ENCODE measurements at regions not wholly inside any gene's neighbourhood (a gene's known extent, or its start where the extent isn't known, plus 50 kb on each side); places are given as distances from the start of the nearest gene placed in this dataset.

GRCh38 chr1:95604771-95605170 is 370.8 kb downstream of the RWDD3 start:
- ATAC-seq (no peak), DNase-seq (no peak)
- Mint-ChIP-seq H3K27me3 (no peaks in the 10 kb centered on the region), H3K4me3 (no peak overlapping the region), H3K4me1 (ENCODE audit: low read depth) (no peaks in the 10 kb centered on the region), H3K27ac (no peak overlapping the region), H3K36me3 (ENCODE audit: low read depth) (no peaks in the 10 kb centered on the region), H3K9me3 (peaks cover 10% of the 10 kb centered on the region)
- intact Hi-C loops (cut with micrococcal nuclease), result no loop called here
- POLR2A ChIA-PET, result no interaction called here
- TF ChIP-seq CTCF (IDR thresholded peaks at IDR 0.05), result no peak
- CTCF ChIA-PET, result interaction anchor here (0.6 kb wide), 1 partner anchor 1417 kb away, joined by 3 read pairs; no protein-coding TSS in a partner anchor

GRCh38 chr1:95614197-95614596 is 380.2 kb downstream of the RWDD3 start:
- DNase-seq (no peak), ATAC-seq (no peak)
- Mint-ChIP-seq H3K27me3 (no peaks in the 10 kb centered on the region), H3K9me3 (no peaks in the 10 kb centered on the region), H3K36me3 (ENCODE audit: low read depth) (no peaks in the 10 kb centered on the region), H3K4me3 (no peak overlapping the region), H3K4me1 (ENCODE audit: low read depth) (no peaks in the 10 kb centered on the region), H3K27ac (no peak overlapping the region)
- CTCF ChIA-PET, result no interaction called here
- intact Hi-C loops (cut with micrococcal nuclease), result no loop called here
- TF ChIP-seq CTCF (IDR thresholded peaks at IDR 0.05), result no peak
- POLR2A ChIA-PET, result no interaction called here

GRCh38 chr1:95615421-95615820 is 381.4 kb downstream of the RWDD3 start:
- ChIA-PET CTCF (no interaction called here), POLR2A (no interaction called here)
- ATAC-seq (no peak), DNase-seq (no peak)
- no peaks in the 10 kb centered on the region for H3K36me3 Mint-ChIP-seq (ENCODE audit: low read depth)
- no peaks in the 10 kb centered on the region for H3K27me3 Mint-ChIP-seq
- TF ChIP-seq CTCF (IDR thresholded peaks at IDR 0.05), result no peak
- no peak overlapping the region for H3K4me3 Mint-ChIP-seq
- intact Hi-C loops (cut with micrococcal nuclease), result no loop called here
- no peaks in the 10 kb centered on the region for H3K9me3 Mint-ChIP-seq
- H3K4me1 Mint-ChIP-seq (ENCODE audit: low read depth), result no peaks in the 10 kb centered on the region
- H3K27ac Mint-ChIP-seq, result no peak overlapping the region

GRCh38 chr1:95620076-95620475 is 386.1 kb downstream of the RWDD3 start:
- intact Hi-C loops (cut with micrococcal nuclease), result no loop called here
- ATAC-seq (no peak), DNase-seq (no peak)
- H3K36me3 Mint-ChIP-seq (ENCODE audit: low read depth), result no peaks in the 10 kb centered on the region
- H3K27me3 Mint-ChIP-seq, result no peaks in the 10 kb centered on the region
- no peak overlapping the region for H3K4me3 Mint-ChIP-seq
- CTCF ChIA-PET, result no interaction called here
- no peak overlapping the region for H3K27ac Mint-ChIP-seq
- POLR2A ChIA-PET, result no interaction called here
- no peaks in the 10 kb centered on the region for H3K9me3 Mint-ChIP-seq
- no peaks in the 10 kb centered on the region for H3K4me1 Mint-ChIP-seq (ENCODE audit: low read depth)
- TF ChIP-seq CTCF (IDR thresholded peaks at IDR 0.05), result no peak

GRCh38 chr1:95622609-95623008 is 388.6 kb downstream of the RWDD3 start:
- Mint-ChIP-seq H3K27me3 (no peaks in the 10 kb centered on the region), H3K9me3 (peaks cover under 1% of the 10 kb centered on the region), H3K4me3 (no peak overlapping the region), H3K27ac (no peak overlapping the region), H3K4me1 (ENCODE audit: low read depth) (no peaks in the 10 kb centered on the region), H3K36me3 (ENCODE audit: low read depth) (no peaks in the 10 kb centered on the region)
- DNase-seq (no peak), ATAC-seq (no peak)
- TF ChIP-seq CTCF (IDR thresholded peaks at IDR 0.05), result no peak
- CTCF ChIA-PET, result no interaction called here
- POLR2A ChIA-PET, result interaction anchor here (0.7 kb wide), 1 partner anchor 1026 kb away, joined by 3 read pairs; no protein-coding TSS in a partner anchor
- intact Hi-C loops (cut with micrococcal nuclease), result no loop called here

All from activated CD8-positive, alpha-beta T cell treated with anti-CD3 and anti-CD28 coated beads for 36 hours (primary cell).